NCI-H345 (cell line): ENCODE measurements at regions not wholly inside any gene's neighbourhood (a gene's known extent, or its start where the extent isn't known, plus 50 kb on each side); places are given as distances from the start of the nearest gene placed in this dataset.

Experiments
- DNase-seq: peaks from one replicate; lab custom pipeline; 2025; lab: John Stamatoyannopoulos, UW

DNA sequence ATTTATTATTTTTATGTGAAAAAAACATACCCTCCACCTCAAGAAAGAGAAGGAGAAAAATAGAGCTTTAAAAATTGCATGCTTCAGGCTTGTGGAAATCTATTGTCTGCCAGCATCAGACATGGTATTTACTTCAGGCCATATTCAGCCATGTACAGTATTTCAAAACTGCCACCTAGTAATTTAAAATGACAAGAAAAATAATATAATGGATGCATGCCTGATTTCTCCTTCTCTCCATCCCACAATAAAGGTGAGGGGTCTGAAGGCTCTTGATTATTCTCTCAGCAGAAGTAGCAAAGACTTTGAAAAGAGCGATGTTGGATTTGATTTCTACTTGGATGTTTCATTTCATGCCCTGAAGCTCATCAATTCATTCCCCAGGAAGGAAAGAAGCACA, 250.7 kb downstream of the TBC1D4 start:
- DNase-seq = no peak

DNA sequence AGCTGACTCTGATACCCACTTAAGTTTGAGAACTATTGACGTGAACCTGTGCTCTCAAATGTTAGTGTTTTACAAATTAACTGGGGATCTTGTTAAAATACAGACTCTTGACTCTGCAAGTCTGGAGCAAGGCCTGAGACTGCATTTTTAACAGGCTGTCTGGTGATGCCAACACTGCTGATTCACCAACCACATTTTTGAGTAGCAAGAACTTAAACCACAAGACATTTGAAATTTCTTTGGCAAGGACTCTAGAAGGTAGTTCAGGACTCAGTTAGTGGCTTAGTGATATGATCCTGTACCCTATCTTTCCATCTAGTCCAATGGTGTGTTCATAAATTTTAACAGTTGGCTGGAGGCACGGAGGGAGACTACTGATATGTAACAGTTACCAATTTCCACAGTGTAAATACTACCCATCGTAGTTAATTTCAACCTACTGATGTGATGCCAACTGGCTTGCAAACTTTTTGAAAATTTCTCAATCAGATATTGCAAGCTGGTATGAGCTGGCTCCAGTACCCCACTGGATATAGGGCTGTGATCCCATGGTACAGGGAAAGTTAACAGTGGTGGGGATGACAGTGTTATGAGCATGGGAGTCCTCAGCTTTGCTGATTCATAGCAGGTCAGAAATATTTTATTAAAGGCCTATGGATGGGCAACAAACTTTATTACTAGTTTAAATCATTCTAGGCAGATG, 255.1 kb downstream of the TBC1D4 start:
- DNase-seq = no peak

- no peak for DNase-seq
These were observed 255.9 kb downstream of the TBC1D4 start for GRCh38 chr13:75226092-75226491.

DNA sequence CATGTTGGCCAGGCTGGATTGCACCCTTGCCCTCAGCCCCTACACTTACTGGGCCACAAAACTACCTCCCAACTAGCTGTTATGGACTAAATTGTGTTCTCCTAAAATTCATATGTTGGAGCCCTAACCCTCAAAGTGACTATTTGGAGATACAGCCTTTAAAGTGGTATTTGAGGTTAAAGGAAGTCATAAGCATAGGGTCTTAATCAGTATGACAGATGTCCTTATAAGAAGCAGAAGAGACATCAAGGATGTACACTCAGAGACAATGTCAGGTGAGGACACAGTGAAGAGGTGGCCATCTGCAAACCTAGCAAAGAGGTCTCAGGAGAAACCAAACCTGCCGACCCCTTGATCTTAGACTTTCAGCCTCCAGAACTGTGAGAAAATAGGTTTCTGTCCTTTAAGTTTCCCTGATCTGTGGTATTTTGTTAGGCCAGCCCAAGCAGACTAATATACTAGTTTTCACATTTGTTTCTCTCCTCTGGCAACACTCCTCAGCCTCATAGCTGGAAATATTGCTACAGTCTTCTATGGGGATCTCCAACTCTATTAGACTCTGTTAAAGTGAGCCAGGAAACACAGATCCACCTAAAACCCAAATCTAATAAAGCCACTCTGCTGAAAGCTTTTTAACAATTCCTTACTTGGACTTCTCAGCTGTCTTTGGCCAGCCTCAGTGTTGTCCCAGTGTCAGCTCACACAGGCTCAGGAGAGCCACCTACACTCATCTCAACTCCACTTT, 256.5 kb downstream of the TBC1D4 start:
- DNase-seq = no peak

DNA sequence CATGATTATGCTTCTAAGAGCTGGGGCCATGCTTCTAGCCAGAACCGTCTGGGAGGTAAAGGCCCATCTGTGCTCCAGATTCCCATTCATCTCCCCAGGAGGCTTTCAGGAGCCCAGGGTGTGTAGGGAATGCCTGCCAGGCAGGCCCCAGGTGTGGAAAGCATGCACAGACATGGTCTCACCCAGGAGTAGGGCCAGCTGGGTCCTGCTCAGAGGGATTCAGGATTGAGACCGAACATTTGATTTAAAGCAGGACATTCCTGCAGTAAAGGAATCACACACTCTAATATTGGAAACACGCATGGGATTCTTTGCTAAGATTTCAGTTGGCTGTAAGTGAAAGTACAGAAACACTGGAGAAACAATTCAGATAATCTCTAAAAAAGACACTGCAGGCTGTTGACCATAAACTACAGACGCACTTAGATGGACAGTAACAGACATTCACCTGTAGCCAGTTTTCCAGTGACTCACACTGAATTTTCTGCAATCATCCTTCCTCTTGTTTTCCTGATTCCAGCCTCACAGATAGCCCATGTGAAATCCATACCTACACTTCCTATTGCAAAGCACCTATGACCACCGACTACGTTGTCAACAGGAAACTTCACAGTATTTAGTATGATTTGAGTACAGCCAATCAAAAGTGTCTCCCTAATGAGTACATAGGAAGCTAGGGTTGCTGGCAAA, 257.8 kb downstream of the TBC1D4 start:
- DNase-seq = no peak

DNA sequence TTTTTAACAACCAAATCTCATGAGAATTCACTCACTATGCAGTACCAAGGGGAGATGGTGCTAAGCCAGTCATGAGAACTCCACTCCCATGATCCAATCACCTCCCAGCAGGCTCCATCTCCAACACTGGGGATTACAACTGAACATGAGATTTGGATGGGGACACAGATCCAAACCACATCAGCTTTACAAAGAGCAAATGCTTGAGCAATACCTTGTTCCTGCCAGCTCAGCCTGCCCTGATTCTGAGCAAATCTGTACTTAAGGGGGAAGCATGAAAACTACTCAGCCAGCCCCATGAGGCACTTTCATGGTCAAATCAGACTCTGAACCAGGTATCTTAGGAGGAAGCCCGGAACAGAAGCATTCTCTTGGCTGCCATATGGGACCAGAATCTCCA, 259.9 kb downstream of the TBC1D4 start:
- DNase-seq = no peak

GRCh38 chr13:75220861-75221260, 261.1 kb downstream of the TBC1D4 start:
- no peak for DNase-seq

DNA sequence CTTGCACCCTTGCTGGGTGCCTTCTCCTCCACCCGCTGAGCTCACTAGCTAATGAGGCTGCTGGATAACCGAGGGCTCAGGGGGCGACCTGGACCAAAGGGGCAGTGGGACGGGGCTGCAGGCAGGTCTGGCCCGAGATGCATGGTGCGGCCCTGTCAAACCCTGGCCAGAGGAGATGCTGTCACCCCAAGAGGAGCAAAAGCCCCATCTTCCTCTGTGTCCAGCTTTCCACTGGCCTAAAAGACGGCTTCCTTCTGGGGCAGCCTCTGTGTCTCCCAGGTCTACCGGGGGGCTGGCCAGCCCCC, 261.8 kb downstream of the TBC1D4 start:
- DNase-seq = no peak

- peak; percentile 86 for DNase-seq
These were observed 262.3 kb downstream of the TBC1D4 start for GRCh38 chr13:75219479-75220237.

DNA sequence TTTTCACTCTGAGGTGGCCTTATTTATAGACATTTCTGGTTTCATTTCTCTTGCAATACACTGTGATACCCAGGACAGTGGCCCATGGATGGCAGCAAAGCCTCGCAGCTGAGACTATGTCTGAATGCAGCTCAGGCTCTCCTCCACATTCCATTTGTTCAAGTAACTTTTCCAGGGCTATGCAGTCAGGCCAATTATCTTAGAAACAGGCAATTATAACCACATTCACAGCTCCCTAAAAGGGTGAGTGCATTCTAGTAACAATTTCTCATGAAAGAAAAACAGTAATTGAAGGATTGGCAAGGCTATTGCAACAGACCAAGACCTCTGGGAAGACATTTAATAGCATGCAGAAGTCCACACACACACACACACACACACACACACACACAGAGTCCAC, 264.0 kb downstream of the TBC1D4 start:
- no peak for DNase-seq

- DNase-seq = no peak
These were observed 265.9 kb downstream of the TBC1D4 start for GRCh38 chr13:75216038-75216437.

DNA sequence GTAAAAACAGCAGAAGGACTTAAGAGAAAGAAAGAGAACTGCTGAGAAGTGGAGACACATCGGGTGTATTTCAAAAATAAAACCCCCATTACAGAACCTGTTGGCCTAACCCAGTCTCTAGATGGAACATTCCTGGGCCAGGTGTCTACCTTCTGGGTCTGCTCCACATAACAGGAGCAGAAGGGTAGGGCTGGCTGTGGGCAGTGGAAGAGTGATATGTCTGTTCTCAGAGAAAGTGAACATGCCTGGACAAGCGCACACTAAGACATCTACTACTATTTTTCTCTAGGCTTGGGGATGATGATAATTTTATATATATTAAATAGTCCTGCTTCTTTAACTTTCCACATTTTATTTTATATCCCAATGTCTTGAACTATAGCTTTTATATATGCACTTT, 267.1 kb downstream of the TBC1D4 start:
- no peak for DNase-seq

GRCh38 chr13:75202981-75203380, 279.0 kb downstream of the TBC1D4 start:
- DNase-seq = no peak

DNA sequence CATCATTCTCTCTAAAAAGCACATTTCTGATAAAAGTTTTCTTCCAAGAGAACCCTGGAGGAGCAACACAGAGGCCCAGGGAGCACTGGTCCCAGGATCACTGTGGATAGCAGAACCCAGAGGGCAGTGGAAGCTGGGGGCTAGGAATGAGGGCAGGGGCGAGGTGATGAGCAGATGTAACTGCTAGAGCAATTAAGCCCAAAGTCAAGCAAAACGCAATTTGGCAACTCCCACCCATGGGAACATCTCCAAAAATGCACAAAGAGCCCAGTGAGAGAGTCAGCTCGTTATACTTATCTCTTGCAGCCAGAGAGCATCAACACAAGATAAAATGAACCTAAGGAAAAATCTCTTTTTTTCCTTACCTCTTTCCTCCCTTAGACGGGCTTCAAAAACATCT, 284.2 kb downstream of the TBC1D4 start:
- no peak for DNase-seq

GRCh38 chr13:75196147-75196837, 285.7 kb downstream of the TBC1D4 start:
- no peak for DNase-seq

GRCh38 chr13:75195495-75196146, 286.3 kb downstream of the TBC1D4 start:
- DNase-seq = no peak

DNA sequence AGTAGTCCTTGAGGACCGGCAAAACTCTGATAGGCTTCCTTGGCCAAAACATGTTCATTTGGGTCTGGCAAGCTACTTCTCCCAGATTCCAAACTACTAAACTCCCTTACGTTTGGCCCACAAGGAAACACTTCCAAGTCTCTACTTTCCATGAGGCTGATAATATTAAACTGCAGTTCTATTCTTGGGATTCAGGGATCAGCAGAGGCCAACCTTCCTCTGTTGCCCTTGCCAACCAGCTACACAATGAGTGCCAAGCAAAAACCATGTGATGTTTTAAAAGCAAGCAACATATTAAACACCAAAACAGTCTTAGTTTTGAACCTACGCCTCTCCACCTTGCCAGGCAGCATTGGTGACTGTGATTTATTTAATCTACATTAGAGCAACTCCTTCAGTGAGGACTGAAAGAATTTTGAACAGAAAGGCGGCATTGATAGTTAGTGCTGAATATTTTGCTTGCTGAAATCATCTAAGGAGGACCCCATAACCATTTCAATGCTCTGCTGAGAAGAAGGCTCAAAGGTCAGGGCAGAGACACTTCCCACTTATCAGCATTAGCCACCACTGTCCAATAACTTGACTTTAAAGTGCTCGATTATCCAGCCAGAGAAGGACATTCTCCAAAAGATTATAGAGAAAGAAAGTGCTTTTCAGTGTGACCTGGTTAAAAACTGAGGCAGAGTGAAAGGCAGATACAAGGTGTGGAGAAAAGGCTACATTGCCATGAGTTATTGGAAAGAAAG, 287.1 kb downstream of the TBC1D4 start:
- DNase-seq = no peak

- DNase-seq = no peak
These were observed 295.6 kb downstream of the TBC1D4 start for GRCh38 chr13:75186379-75186778.

- no peak for DNase-seq
These were observed 300.1 kb downstream of the TBC1D4 start for GRCh38 chr13:75181906-75182305.

DNA sequence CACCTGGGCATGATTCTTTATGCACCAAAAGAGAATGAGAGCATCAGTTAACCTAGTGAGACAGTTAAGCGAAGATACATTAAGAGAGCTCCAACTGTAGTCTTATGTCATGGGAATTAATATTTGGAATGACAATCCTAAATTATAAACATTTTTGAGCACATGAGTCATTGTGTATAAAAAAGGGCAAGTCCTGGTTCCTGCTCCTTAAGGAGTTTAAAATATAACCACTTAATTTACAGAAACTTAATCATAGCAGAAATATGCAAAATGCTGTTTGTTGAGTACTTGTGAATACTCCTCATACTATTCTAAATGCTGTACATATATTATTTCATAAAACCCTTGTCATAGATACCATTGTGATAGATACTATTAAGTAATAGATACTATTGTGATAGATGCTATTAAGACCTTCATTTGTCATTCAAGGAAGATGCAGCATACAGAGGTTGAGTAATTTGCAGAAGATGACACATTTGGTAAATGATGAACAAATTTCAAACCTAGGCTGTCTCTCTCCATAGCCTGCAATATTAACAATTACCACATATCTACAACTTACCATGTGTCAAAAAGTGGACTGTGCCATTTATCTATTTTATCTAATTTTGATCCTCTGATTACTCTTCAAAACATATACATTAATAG, 301.0 kb downstream of the TBC1D4 start:
- DNase-seq = no peak
